ENCODE measurements at regions not wholly inside any gene's neighbourhood (a gene's known extent, or its start where the extent isn't known, plus 50 kb on each side); places are given as distances from the start of the nearest gene placed in this dataset.
"Not testable (repeated sequence)": the region's sequence is repeated elsewhere in the genome, so short reads cannot be mapped to it uniquely, and the experiment has no call there.

DNA sequence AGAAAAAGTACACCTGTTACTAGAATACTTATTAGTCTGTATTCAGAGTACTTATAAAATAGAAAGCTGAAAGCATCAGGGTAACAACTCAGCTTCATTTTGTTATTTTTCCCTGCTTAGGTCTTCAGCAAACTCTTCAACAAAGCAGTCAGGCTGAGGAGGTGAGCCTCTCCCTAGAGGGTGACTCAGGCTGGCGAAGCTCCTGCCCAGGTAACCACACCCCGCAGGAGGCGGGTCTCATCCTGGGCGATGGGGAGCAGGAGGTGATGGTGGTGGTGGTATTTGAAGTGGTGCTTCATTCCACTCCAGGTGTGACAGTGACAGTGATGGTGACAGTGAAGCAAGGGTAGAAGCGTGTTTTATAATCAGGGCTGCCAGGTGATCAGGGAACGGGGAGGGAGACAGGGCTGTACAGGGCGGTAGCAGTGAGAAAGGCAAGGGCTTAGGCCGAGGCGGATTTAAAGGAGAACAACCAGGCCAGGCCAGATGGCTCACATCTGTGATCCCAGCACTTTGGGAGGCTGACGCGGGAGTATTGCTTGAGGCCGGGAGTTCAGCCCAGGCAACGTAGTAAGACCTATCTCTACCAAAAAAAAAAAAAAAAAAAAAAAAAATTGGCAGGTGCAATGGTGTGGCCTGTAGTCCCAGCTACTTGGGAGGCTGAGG, 127.1 kb downstream of the SOCS6 start:
- in situ Hi-C loops (cut with MboI; ENCODE audit: low sequenced_read_pairs) = no loop called here

DNA sequence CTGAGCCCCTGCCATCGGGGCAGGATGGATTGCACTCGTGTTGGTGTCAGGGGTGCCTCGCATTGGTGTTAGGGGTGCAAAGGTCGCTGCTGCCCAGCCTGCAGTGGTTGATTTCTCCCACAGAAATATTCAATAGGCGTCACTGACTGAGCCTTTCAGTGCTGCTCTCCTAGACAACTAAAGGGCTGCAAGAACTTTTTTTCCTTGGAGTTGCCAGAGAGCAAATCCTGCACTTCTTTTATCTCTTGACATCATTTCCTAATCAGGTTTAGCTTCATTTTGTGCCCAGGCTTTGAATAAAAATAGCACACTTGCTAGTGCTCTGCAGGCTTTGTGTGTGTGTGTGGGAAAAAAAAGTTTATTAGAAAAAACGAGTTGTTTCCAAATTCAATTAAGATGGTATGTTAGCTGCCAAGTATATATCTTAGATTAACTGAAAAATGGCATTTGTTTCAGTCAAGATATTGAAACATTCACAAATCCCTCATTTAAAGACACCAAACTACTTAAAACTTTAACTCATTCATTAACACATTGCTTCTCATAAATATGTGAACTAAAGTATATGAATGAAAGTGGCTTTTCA, 125.6 kb downstream of the SOCS6 start:
- in situ Hi-C loops (cut with MboI; ENCODE audit: low sequenced_read_pairs) = no loop called here

DNA sequence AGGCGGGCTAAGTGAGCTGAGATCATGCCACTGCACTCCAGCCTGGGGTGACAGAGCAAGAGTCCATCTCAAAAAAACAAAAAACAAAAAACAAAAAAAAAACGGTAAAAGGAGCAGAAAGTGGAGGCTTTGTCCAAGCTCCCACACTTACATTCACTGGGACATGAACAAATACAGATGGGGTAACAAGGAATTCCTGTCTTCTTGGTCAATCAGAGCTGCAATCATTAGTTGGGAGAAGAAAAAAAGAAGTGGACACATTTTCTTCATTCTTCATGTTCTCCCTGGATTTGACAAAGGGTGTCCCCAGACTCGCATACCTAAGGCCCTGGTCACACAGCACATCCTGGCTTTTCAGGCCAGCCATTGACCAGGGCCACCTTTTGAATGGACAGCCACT, 124.6 kb downstream of the SOCS6 start:
- in situ Hi-C loops (cut with MboI; ENCODE audit: low sequenced_read_pairs) = no loop called here

DNA sequence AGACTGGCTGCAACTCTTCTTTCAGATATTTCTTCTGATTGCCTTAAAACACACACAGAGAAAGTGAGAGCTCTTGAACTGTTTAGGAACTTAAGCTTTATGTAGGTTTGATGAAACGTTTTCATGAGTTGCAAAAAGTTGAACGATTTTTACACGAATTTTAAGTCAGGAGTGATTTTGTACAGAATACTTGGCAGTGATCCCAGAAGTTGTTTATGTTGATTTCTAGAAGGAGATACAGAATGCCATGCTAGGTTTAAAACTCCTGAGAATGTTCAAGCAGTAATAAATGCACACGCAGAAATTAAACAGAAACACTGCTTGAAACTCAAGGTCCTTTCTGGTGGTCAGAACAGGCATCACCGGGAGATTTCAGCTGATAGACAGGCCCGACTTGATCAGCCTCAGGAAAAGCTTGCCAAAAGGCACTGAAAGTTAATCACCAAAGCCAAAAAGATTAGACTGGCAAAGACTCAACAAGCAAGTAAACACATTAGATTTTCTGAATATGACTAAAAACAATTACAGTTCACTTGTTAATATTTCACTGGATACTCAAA, 123.1 kb downstream of the SOCS6 start:
- in situ Hi-C loops (cut with MboI; ENCODE audit: low sequenced_read_pairs) = no loop called here

GRCh38 chr18:70411307-70411706, 122.5 kb downstream of the SOCS6 start:
- in situ Hi-C loops (cut with MboI; ENCODE audit: low sequenced_read_pairs) = no loop called here

DNA sequence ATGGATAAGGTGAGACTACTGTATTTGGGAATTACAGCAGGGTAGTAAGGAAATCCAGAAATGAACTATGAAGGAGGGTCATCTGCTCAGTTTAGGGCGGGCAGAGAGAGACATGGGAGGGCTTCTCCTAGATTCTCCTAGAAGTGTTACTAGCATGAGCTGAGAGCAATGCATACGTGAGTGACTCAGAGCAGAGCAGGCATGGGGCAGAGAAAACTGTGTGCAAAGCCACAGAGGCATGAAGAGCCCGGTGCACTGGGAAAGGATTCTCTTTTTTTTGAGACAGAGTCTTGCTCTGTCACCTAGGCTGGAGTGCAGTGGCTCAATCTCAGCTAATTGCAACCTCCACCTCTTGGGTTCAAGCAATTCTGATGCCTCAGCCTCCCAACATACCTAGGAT, 116.2 kb downstream of the SOCS6 start:
- in situ Hi-C loops (cut with MboI; ENCODE audit: low sequenced_read_pairs) = no loop called here

- in situ Hi-C loops (cut with MboI; ENCODE audit: low sequenced_read_pairs) = no loop called here
These were observed 111.6 kb downstream of the SOCS6 start for GRCh38 chr18:70400476-70400875.

DNA sequence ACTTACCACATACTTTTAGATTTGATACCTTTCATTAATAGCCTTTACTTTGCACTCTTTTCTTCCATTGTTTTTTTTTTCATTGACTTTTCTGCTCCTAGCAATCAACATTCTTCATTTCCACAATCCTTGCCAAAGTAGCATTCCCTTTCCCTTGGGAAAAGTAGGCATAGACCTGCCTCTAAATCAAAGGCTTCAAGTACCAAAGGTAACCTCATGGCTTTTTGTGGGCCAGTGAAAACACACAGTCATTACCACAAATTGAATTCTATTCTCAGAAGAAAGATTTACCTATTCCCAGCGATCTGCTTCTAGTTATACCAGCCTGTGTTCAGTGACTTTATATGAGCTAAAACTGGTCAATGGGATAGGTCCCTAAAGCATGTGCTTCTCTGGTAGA, 109.2 kb downstream of the SOCS6 start:
- in situ Hi-C loops (cut with MboI; ENCODE audit: low sequenced_read_pairs) = no loop called here

- in situ Hi-C loops (cut with MboI; ENCODE audit: low sequenced_read_pairs) = no loop called here
These were observed 108.5 kb downstream of the SOCS6 start for GRCh38 chr18:70397259-70397925.

GRCh38 chr18:70395771-70396170, 106.9 kb downstream of the SOCS6 start:
- in situ Hi-C loops (cut with MboI; ENCODE audit: low sequenced_read_pairs) = not testable (repeated sequence)

DNA sequence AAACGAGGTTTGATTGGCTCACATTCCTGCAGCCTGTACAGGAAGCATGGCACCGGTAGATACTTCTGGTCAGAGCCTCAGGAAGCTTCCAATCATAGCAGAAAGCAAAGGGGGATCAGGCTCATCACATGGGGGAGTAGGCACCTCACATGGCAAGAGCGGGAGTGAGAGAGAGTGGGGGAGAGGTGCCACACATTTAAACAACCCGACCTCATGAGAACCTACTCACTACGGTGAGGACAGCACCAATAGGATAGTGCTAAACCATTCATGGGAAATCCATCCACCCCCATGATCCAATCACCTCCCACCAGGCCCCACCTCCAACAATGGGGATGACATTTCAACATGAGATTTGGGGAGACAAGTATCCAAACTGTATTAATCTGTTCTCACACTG, 105.8 kb downstream of the SOCS6 start:
- in situ Hi-C loops (cut with MboI; ENCODE audit: low sequenced_read_pairs) = no loop called here

GRCh38 chr18:70390371-70391090, 101.7 kb downstream of the SOCS6 start:
- in situ Hi-C loops (cut with MboI; ENCODE audit: low sequenced_read_pairs) = no loop called here

DNA sequence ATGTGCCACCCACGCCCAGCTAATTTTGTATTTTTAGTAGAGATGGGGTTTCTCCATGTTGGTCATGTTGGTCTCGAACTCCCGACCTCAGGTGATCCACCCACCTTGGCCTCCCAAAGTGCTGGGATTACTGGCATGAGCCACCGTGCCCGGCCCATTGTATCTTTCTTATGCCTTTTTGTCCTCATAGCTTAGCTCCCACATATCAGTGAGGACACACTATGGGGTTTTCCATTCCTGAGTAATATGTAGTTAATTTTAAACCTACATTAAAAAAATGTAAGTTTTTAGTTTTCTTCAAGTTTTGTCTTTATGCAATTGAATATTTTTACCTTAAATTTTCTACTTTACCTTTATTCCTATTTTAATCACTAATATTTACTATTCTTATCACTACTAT, 100.2 kb downstream of the SOCS6 start:
- in situ Hi-C loops (cut with MboI; ENCODE audit: low sequenced_read_pairs) = not testable (repeated sequence)

DNA sequence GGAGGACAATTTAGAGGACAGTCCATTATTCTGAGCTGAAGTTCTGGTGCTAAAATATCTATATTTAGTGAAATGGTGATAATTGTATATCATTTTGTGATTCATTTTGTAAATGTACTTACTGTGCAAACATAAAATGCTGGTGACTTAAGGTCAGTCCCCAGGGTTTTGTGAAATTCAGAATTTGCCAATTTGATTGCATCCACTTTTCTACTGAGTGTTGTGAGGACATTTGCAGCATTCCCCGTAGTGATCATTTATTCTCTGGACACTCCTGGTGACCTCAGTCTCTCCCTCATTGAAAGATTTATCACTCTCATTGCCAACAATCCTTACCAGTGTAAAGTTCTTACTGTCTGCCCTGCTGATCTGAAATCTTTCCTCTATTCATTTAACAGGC, 98.2 kb downstream of the SOCS6 start:
- in situ Hi-C loops (cut with MboI; ENCODE audit: low sequenced_read_pairs) = no loop called here

DNA sequence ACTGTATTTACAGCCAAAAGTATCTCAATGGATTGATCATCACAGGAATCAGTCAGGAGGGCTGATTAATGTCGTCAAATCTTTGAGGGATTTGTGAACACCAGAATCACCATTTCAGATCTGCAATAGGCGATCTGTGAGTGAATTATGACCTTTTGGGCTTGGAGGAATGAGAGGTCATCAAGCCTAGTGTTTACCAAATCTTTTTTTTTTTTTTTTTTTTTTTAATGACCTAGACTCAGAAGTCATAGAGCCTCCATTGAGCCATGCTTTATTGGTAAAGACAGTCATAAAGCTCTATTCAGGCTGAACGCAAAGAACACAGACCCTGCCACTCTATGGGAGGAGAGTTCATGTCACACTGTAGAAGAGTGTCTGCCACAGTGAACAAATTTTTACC, 97.7 kb downstream of the SOCS6 start:
- in situ Hi-C loops (cut with MboI; ENCODE audit: low sequenced_read_pairs) = no loop called here

DNA sequence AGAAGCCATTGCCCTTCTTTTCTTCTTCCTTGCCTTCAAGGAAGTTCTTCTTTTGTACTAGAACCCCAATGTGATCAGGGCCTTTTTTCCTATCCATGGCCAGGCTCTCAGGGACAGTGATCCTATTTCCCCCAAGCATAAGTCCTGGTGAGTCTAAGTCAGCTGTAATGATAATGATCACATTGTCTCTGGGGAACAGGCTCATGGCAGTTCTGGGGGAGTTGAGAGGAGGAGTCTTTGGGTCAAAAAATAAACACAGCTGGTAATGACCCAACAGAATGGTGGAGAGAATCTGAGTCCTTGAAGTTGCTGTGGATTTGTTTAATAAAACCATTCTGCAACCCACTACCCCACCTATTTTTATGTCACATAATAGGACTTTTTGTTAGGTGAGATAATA, 96.6 kb downstream of the SOCS6 start:
- in situ Hi-C loops (cut with MboI; ENCODE audit: low sequenced_read_pairs) = no loop called here

GRCh38 chr18:70384181-70384790, 95.4 kb downstream of the SOCS6 start:
- in situ Hi-C loops (cut with MboI; ENCODE audit: low sequenced_read_pairs) = no loop called here

GRCh38 chr18:70382992-70383717, 94.3 kb downstream of the SOCS6 start:
- in situ Hi-C loops (cut with MboI; ENCODE audit: low sequenced_read_pairs) = no loop called here

- in situ Hi-C loops (cut with MboI; ENCODE audit: low sequenced_read_pairs) = no loop called here
These were observed 93.2 kb downstream of the SOCS6 start for GRCh38 chr18:70382017-70382416.
